Thyroid gland (tissue), 4 donors: ENCODE measurements at regions not wholly inside any gene's neighbourhood (a gene's known extent, or its start where the extent isn't known, plus 50 kb on each side); places are given as distances from the start of the nearest gene placed in this dataset.

Source experiments
- POLR2A ChIP-seq, 2 donors: fragments of 450-650 bp; IDR thresholded peaks; one replicate each; pipeline ENCODE4 v1.6.1; 2017; ENCODE audit warnings: antibody characterized with exemption in 2 of 2, mild to moderate bottlenecking in 2 of 2, moderate library complexity in 1 of 2
- TF ChIP-seq, protein P1 (sequence below), 6 experiments: fragments of 200-600 bp in 3 of 6; fragments of 450-650 bp in 3 of 6; sonication (generic) in 3 of 6; IDR thresholded peaks; one replicate each; pipeline ENCODE4 v1.5.1; 2016 to 2019; ENCODE audit warnings: antibody characterized with exemption in 6 of 6, mild to moderate bottlenecking in 2 of 6, inconsistent platforms in 1 of 6, moderate library complexity in 1 of 6

DNA sequence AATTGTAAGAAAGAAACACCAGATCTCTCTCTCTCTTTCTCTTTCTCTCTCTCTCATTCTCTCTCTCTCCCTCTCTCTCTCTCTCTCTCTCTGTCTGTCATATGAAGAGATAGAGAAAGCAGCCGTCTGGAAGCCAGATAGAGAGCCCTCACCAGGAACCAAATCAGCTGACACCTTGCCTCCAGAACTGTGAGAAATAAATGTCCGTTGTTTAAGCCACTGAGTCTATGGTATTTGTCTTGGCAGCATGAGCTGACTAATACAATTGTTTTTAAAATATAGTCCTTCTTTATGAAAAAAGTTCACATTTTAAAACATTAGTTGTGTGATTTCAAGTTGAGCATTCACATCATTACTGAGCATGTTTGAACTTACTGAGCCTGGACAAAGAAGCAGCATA, 275.6 kb downstream of the CETN3 start:
- TF ChIP-seq, protein P1, sequence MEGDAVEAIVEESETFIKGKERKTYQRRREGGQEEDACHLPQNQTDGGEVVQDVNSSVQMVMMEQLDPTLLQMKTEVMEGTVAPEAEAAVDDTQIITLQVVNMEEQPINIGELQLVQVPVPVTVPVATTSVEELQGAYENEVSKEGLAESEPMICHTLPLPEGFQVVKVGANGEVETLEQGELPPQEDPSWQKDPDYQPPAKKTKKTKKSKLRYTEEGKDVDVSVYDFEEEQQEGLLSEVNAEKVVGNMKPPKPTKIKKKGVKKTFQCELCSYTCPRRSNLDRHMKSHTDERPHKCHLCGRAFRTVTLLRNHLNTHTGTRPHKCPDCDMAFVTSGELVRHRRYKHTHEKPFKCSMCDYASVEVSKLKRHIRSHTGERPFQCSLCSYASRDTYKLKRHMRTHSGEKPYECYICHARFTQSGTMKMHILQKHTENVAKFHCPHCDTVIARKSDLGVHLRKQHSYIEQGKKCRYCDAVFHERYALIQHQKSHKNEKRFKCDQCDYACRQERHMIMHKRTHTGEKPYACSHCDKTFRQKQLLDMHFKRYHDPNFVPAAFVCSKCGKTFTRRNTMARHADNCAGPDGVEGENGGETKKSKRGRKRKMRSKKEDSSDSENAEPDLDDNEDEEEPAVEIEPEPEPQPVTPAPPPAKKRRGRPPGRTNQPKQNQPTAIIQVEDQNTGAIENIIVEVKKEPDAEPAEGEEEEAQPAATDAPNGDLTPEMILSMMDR (IDR thresholded peaks at IDR 0.05), result no peak
- no peak for TF ChIP-seq POLR2A (IDR thresholded peaks at IDR 0.05)
